ENCODE measurements at regions not wholly inside any gene's neighbourhood (a gene's known extent, or its start where the extent isn't known, plus 50 kb on each side); places are given as distances from the start of the nearest gene placed in this dataset.
"Not testable (repeated sequence)": the region's sequence is repeated elsewhere in the genome, so short reads cannot be mapped to it uniquely, and the experiment has no call there.

- DNase-seq: no peak
- Histone ChIP-seq H3K4me3 (no peak overlapping the region), H3K9me3 (peaks cover 0 to 7% (median 0%) of the 10 kb centered on the region in 4 donors), H3K4me1 (peaks cover 23 to 57% (median 32%) of the 10 kb centered on the region in 4 donors), H3K27ac (peak overlapping the region in 1 of 5 donors; percentile 34), H3K36me3 (no peaks in the 10 kb centered on the region), H3K27me3 (no peaks in the 10 kb centered on the region)
- TF ChIP-seq POLR2A (IDR thresholded peaks at IDR 0.05): no peak
- TF ChIP-seq POLR2AphosphoS5 (IDR thresholded peaks at IDR 0.05): no peak
- no peak for TF ChIP-seq CTCF (IDR thresholded peaks at IDR 0.05)
- no peak for TF ChIP-seq EP300 (IDR thresholded peaks at IDR 0.05)
- WGBS, 5 donors: 0 to 60% (median 0%) methylated on average over 1 of the region's 1 CpG; no CpG with 5 or more reads in 1 of the 5 donors
- intact Hi-C loops (cut with DNase I; ENCODE audit: low total_unique reads): no loop called here
These were observed 117.8 kb upstream of the ENPP6 start for GRCh38 chr4:184335520-184335919.

DNA sequence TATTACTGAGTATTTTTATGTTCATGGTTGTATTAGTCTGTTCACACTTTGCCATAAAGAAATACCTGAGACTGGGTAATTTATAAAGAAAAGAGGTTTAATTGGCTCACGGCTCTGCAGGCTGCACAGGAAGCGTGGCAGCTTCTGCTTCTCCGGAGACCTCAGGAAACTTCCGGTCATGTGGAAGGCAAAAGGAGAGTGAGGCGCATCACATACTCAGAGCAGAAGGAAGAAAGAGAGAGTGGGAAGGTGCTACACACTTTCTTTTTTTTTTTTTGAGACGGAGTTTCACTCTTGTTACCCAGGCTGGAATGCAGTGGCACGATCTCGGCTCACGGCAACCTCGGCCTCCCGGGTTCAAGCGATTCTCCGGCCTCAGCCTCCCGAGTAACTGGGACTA, 115.8 kb upstream of the ENPP6 start:
- 77 to 93% (median 86%) methylated on average over 13 to 14 of the region's 14 CpGs for WGBS, 5 donors
- H3K9me3 ChIP-seq; DNase-seq; intact Hi-C loops (cut with DNase I; ENCODE audit: low total_unique reads); H3K36me3 ChIP-seq; H3K4me3 ChIP-seq; H3K27me3 ChIP-seq: not testable (repeated sequence)
- H3K27ac ChIP-seq: peak overlapping the region in 3 of 5 donors; percentile 46 to 92 (median 77)
- H3K4me1 ChIP-seq: peaks cover 37 to 65% (median 43%) of the 10 kb centered on the region in 4 donors

DNA sequence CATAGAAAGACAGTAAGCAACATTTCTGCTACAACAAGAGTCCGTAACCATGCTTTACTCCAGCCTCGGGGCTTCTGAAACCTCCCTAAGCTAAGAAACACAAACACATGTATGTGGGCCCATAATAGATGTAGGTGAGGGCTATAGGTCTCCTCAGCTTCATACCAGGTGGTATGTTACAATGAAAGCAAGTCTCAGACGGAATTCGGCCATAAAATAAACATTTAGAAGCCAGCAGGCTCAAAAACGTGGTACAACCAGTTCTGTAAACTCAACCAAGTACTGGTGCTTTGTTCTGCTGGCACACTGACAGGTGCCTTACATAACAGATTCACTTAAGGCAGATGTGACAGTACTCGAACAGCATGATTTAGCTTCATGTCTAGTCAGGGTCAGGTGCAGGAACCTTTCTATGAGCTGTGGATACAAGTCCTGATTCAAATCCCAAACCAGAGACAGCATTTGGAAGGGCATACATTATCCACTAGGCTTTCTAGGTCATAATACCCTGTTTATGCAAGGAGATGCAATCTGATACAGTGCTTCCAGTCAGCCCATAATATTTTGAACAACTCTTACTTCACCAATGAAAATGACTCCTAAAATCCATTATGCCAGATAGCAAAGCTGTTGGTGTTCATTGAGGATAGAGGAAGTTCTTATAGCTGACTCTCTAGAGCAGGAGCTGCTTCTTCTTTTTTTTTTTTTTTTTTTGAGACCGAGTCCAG, 113.8 kb upstream of the ENPP6 start:
- intact Hi-C loops (cut with DNase I; ENCODE audit: low total_unique reads): no loop called here
- WGBS, 5 donors: 18 to 31% (median 24%) methylated on average over 6 to 7 of the region's 7 CpGs
- no peak overlapping the region for H3K4me3 ChIP-seq
- H3K9me3 ChIP-seq: no peaks in the 10 kb centered on the region
- TF ChIP-seq CTCF (IDR thresholded peaks at IDR 0.05) (no peak), POLR2A (IDR thresholded peaks at IDR 0.05) (no peak), POLR2AphosphoS5 (IDR thresholded peaks at IDR 0.05) (peak in 2 of 3 donors; percentile 47 to 70)
- peak overlapping the region; percentile 77 to 92 (median 87) for H3K27ac ChIP-seq
- H3K27me3 ChIP-seq: no peaks in the 10 kb centered on the region
- H3K4me1 ChIP-seq: peaks cover 40 to 86% (median 44%) of the 10 kb centered on the region in 4 donors
- peak; percentile 78 to 90 for DNase-seq
- H3K36me3 ChIP-seq: no peaks in the 10 kb centered on the region

DNA sequence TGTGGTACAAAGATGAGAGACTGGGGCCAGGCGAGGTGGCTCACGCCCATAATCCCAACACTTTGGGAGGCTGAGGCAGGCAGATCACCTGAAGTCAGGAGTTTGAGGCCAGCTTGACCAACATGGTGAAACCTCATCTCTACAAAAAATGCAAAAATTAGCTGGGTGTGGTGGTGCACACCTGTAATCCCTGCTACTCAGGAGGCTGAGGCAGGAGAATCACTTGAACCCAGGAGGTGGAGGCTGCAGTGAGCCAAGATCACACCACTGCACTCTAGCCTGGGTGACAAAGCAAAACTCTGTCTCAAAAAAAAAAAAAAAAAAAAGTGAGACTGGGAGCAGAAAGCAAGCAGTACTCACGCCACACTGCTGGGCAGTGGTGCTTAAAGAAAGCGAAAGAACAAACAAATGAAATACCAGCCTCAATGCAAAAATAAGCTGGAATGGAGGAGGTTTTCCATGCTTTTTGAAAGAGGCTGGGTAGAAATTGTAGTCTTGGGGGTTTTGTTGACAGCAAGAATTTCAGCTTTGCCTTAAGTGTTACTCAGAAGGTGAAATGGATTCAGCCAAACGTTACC, 112.9 kb upstream of the ENPP6 start:
- H3K27me3 ChIP-seq; H3K4me3 ChIP-seq; H3K9me3 ChIP-seq; intact Hi-C loops (cut with DNase I; ENCODE audit: low total_unique reads); H3K36me3 ChIP-seq: not testable (repeated sequence)
- peak overlapping the region; percentile 77 to 92 (median 87) for H3K27ac ChIP-seq
- 57 to 72% (median 62%) methylated on average over 5 of the region's 5 CpGs for WGBS, 5 donors
- H3K4me1 ChIP-seq: peaks cover 40 to 87% (median 44%) of the 10 kb centered on the region in 4 donors
- peak in 1 of 2 donors; percentile 50 for DNase-seq

DNA sequence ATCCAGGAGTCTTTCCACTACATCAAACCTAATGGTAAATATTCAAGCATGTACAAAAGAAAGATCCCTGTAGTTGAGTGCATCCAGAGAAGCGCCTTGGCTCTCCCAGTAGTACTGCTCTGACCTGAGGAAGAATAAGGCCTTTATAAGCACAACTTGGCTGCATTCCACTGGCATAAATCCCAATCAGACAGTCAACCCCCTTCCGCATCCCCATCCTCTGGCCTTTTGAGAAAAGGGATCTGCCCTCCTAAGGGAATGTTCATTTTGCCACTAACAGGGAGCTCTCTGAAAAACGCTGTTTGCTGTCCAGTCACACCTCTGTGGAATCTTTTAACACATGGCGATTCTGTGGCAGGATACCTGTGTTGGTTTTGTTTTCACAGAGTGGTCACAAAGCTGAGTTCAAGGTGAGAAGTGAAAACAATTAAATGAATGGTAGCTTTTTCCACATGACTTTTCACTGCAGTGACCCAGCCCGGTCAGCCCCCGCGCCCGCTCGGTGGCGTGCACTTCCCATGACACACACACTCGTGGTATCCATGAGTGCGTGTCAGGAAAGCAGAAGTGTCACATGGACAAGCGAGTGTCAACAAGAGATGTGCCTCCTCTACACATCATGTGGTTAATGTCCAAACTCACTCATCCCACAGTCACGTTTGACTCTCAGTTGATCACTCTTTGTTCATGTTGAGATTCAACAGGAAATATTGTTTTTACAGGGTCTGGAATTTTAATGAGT, 112.2 kb upstream of the ENPP6 start:
- 73 to 87% (median 78%) methylated on average over 14 of the region's 14 CpGs for WGBS, 5 donors
- peak in 1 of 2 donors; percentile 63 for DNase-seq
- no peaks in the 10 kb centered on the region for H3K9me3 ChIP-seq
- H3K27me3 ChIP-seq: no peaks in the 10 kb centered on the region
- H3K4me1 ChIP-seq: peaks cover 40 to 83% (median 44%) of the 10 kb centered on the region in 4 donors
- H3K27ac ChIP-seq: peak overlapping the region; percentile 43 to 92 (median 87)
- intact Hi-C loops (cut with DNase I; ENCODE audit: low total_unique reads): no loop called here
- H3K4me3 ChIP-seq: no peak overlapping the region
- peak in 1 of 3 donors; percentile 4 for TF ChIP-seq POLR2AphosphoS5 (IDR thresholded peaks at IDR 0.05)
- no peak for TF ChIP-seq POLR2A (IDR thresholded peaks at IDR 0.05)
- H3K36me3 ChIP-seq: no peaks in the 10 kb centered on the region
